DMS53 treated with DMSO at 0.1 percent for 48 hours (cell line): ENCODE measurements at regions not wholly inside any gene's neighbourhood (a gene's known extent, or its start where the extent isn't known, plus 50 kb on each side); places are given as distances from the start of the nearest gene placed in this dataset.

Experiments
- DNase-seq: peaks from one replicate; lab custom pipeline; 2025; ENCODE audit not compliant: unreplicated experiment; lab: John Stamatoyannopoulos, UW

- peak; percentile 67 for DNase-seq
Observed at GRCh38 chr1:110765640-110766335, 91.0 kb upstream of the KCNA3 start.

- no peak for DNase-seq
Observed at GRCh38 chr1:110763149-110763548, 88.4 kb upstream of the KCNA3 start.

- no peak for DNase-seq
Observed at GRCh38 chr1:110760321-110760720, 85.6 kb upstream of the KCNA3 start.

- peak; percentile 77 for DNase-seq
Observed at GRCh38 chr1:110756506-110756905, 81.8 kb upstream of the KCNA3 start.

GRCh38 chr1:110752941-110753725 is 78.4 kb upstream of the KCNA3 start:
- no peak for DNase-seq

GRCh38 chr1:110750562-110750961 is 75.8 kb upstream of the KCNA3 start:
- DNase-seq, result no peak

GRCh38 chr1:110749960-110750359 is 75.2 kb upstream of the KCNA3 start:
- no peak for DNase-seq

- no peak for DNase-seq
Observed at GRCh38 chr1:110746644-110747259, 72.0 kb upstream of the KCNA3 start.

- DNase-seq, result no peak
Observed at GRCh38 chr1:110743397-110743796, 68.7 kb upstream of the KCNA3 start.

GRCh38 chr1:110736900-110737605 is 62.3 kb upstream of the KCNA3 start:
- DNase-seq, result no peak

GRCh38 chr1:110734133-110734680 is 59.5 kb upstream of the KCNA3 start:
- no peak for DNase-seq

GRCh38 chr1:110731529-110731928 is 56.8 kb upstream of the KCNA3 start:
- no peak for DNase-seq

GRCh38 chr1:110728388-110729001 is 53.8 kb upstream of the KCNA3 start:
- no peak for DNase-seq

- no peak for DNase-seq
Observed at GRCh38 chr1:110727246-110727645, 52.5 kb upstream of the KCNA3 start.

- DNase-seq, result no peak
Observed at GRCh38 chr1:110726755-110727154, 52.0 kb upstream of the KCNA3 start.
